D721Med (cell line): ENCODE measurements at regions not wholly inside any gene's neighbourhood (a gene's known extent, or its start where the extent isn't known, plus 50 kb on each side); places are given as distances from the start of the nearest gene placed in this dataset.

Experiments
- DNase-seq: peaks from one replicate; pipeline ENCODE4 v3.0.0; 2011; ENCODE audit warnings: low spot score; ENCODE audit not compliant: insufficient read length
- FAIRE-seq: peaks from 2 replicates; lab custom pipeline; 2011; peaks lifted over from hg19 to GRCh38; lab: Jason Lieb, UNC
- CTCF ChIP-seq: IDR thresholded peaks from 2 replicates; pipeline ENCODE4 v1.5.1; 2012; ENCODE audit warnings: mild to moderate bottlenecking, control low read depth; ENCODE audit not compliant: insufficient read depth; ENCODE audit errors: missing control alignments

GRCh38 chr2:65639156-65639864 is 206.9 kb upstream of the SPRED2 start:
- DNase-seq = no peak
- FAIRE-seq = no peak
- TF ChIP-seq CTCF = no peak

DNA sequence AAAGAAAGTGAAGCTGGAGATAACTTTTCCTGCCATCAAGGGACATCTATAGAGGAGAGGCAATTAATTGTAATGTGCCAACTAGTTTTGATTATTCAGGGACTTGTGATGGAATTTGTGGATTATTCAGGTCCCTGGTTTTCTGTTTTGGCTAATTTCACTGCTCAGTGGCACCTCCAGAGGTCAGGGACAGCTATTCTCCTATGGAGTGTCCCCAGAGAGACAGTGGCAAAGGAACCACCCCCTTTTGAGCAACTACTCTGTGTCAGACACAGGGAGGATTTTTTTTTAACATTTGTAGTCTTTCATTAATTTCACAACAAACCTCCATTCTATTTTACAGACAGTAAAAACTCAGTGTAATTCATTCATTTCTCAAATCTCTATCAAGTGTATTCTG is 206.0 kb upstream of the SPRED2 start:
- TF ChIP-seq CTCF = no peak
- FAIRE-seq (no peak), DNase-seq (no peak)

GRCh38 chr2:65636813-65637483 is 204.5 kb upstream of the SPRED2 start:
- no peak for FAIRE-seq
- TF ChIP-seq CTCF = no peak
- DNase-seq = no peak

DNA sequence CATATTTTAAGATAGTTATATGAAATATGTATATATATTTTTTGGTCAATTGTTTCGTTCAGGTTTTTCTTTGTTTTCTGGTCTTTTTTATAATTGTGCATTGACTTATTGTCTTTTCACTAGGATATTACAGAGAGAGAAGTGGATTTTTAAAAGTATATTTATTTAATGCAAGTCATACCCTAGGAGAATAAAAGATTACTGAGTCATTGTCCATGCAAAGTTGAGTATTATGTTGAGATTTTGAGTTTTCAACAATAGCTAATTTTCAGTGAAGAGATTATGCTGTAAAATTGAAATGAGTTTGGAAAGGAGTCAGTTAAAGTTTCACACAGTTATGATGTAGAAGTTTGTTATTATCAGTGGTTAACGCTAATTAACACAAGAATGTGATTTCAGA is 203.6 kb upstream of the SPRED2 start:
- DNase-seq (no peak), FAIRE-seq (peak; percentile 56)
- TF ChIP-seq CTCF = no peak

- FAIRE-seq = no peak
- no peak for TF ChIP-seq CTCF
- DNase-seq = no peak
These were observed 201.9 kb upstream of the SPRED2 start for GRCh38 chr2:65634304-65634703.

DNA sequence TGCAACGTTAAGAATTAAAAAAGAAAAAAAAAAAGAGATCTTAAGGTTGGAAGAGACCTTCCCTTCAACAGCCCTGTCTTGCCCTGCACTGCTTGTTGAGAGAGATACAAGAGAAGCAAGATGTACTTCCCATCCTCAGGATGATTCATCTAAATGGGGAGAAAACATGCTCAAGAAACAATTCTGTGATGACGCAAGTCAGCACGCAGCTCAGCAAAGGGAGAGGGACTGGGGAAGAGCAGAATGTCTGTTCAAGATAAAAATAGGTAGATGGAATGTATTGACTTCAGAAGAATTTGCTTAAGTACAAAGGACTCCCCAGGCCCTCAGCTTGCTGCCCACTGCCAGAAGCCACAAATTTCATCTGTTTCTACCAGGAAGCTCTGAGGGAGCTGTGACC is 198.2 kb upstream of the SPRED2 start:
- TF ChIP-seq CTCF = no peak
- no peak for FAIRE-seq
- no peak for DNase-seq

- no peak for TF ChIP-seq CTCF
- FAIRE-seq (no peak), DNase-seq (no peak)
These were observed 195.8 kb upstream of the SPRED2 start for GRCh38 chr2:65628156-65628555.
